Stomach (tissue), 4 donors: ENCODE measurements at regions not wholly inside any gene's neighbourhood (a gene's known extent, or its start where the extent isn't known, plus 50 kb on each side); places are given as distances from the start of the nearest gene placed in this dataset.

Source experiments
- EP300 ChIP-seq: sonication (generic); formaldehyde crosslinking; IDR thresholded peaks from one replicate; pipeline ENCODE4 v1.6.1; 2017; ENCODE audit warnings: antibody characterized with exemption
- POLR2A ChIP-seq, 4 donors: fragments of 450-650 bp; IDR thresholded peaks; one replicate each; pipeline ENCODE4 v1.6.1; 2016; ENCODE audit warnings: antibody characterized with exemption in 4 of 4, control low read depth in 2 of 4, mild to moderate bottlenecking in 1 of 4, moderate library complexity in 1 of 4
- POLR2AphosphoS5 ChIP-seq, 3 donors: sonication (generic); formaldehyde crosslinking; IDR thresholded peaks; one replicate each; pipeline ENCODE4 v1.6.1; 2016; ENCODE audit warnings: antibody characterized with exemption in 3 of 3
- TF ChIP-seq, protein P1 (sequence below), 7 experiments: fragments of 450-650 bp in 4 of 7; fragments of 200-600 bp in 3 of 7; sonication (generic) in 3 of 7; IDR thresholded peaks; one replicate each; pipeline ENCODE4 v1.5.1; 2016 to 2019; ENCODE audit warnings: antibody characterized with exemption in 7 of 7, control low read depth in 2 of 7, mild to moderate bottlenecking in 1 of 7

DNA sequence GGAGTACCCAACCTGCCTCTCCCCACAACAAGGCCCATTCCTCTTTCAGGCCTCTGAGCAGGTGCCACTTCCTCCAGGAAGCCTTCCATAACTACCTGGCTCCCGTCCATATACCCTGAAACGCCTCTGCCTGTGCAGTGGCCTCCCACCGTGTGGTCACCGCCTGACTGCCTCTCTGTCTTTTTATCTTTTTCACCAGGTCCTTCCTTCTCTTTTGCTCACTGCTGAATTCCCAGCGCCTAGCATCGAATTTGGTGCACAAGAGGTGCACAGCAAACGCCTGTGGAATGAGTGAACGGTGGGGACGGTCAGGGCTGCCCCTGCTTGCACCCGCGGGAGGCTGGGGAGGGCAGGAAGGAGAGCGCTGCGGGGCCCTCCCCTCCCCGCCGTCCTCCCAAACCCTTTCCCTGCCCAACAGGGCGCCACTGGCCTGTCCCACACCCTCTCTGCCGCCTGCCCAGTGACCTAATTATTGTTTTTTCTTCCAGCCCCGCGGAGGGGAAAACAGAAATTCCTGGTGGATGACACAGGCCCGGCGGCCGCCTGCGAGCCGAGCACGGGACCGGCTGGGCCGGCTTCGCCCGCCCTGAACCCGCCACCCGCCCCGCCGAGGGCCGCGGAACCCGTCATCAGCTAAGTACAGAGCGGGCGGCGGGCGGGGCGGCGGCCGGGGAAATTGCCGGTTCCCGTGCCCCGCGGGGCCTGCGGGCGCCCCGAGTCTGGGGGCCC is 140.1 kb downstream of the SMAD6 start:
- no peak for TF ChIP-seq POLR2A (IDR thresholded peaks at IDR 0.05)
- TF ChIP-seq, protein P1, sequence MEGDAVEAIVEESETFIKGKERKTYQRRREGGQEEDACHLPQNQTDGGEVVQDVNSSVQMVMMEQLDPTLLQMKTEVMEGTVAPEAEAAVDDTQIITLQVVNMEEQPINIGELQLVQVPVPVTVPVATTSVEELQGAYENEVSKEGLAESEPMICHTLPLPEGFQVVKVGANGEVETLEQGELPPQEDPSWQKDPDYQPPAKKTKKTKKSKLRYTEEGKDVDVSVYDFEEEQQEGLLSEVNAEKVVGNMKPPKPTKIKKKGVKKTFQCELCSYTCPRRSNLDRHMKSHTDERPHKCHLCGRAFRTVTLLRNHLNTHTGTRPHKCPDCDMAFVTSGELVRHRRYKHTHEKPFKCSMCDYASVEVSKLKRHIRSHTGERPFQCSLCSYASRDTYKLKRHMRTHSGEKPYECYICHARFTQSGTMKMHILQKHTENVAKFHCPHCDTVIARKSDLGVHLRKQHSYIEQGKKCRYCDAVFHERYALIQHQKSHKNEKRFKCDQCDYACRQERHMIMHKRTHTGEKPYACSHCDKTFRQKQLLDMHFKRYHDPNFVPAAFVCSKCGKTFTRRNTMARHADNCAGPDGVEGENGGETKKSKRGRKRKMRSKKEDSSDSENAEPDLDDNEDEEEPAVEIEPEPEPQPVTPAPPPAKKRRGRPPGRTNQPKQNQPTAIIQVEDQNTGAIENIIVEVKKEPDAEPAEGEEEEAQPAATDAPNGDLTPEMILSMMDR (IDR thresholded peaks at IDR 0.05): no peak
- no peak for TF ChIP-seq EP300
- peak; percentile 72 to 86 (median 72) for TF ChIP-seq POLR2AphosphoS5 (IDR thresholded peaks at IDR 0.05)
